Ishikawa (cell line): ENCODE measurements at regions not wholly inside any gene's neighbourhood (a gene's known extent, or its start where the extent isn't known, plus 50 kb on each side); places are given as distances from the start of the nearest gene placed in this dataset.

Source experiments
- CEBPB ChIP-seq: IDR thresholded peaks from 2 replicates; pipeline ENCODE4 v1.6.1; 2012
- CREB1 ChIP-seq: IDR thresholded peaks from 2 replicates; pipeline ENCODE4 v1.6.1; 2012; ENCODE audit warnings: low read depth
- EGR1 ChIP-seq: IDR thresholded peaks from 2 replicates; pipeline ENCODE4 v1.6.1; 2012
- EP300 ChIP-seq: IDR thresholded peaks from 2 replicates; pipeline ENCODE4 v1.6.1; 2012; ENCODE audit warnings: borderline replicate concordance
- FOXM1 ChIP-seq: IDR thresholded peaks from 2 replicates; pipeline ENCODE4 v1.6.1; 2012; ENCODE audit warnings: low read depth, borderline replicate concordance
- NFIC ChIP-seq: IDR thresholded peaks from 2 replicates; pipeline ENCODE4 v1.6.1; 2012
- RAD21 ChIP-seq: IDR thresholded peaks from 2 replicates; pipeline ENCODE4 v1.6.1; 2012; ENCODE audit warnings: low read depth
- TAF1 ChIP-seq: IDR thresholded peaks from 2 replicates; pipeline ENCODE4 v1.6.1; 2012; ENCODE audit warnings: low read depth, mild to moderate bottlenecking
- TCF12 ChIP-seq: IDR thresholded peaks from 2 replicates; pipeline ENCODE4 v1.6.1; 2012; ENCODE audit warnings: low read depth
- TEAD4 ChIP-seq: IDR thresholded peaks from 2 replicates; pipeline ENCODE4 v1.6.1; 2012
- USF1 ChIP-seq: IDR thresholded peaks from 2 replicates; pipeline ENCODE4 v1.6.1; 2012
- YY1 ChIP-seq: IDR thresholded peaks from 2 replicates; pipeline ENCODE4 v1.6.1; 2012; ENCODE audit warnings: low read depth
- ZBTB7A ChIP-seq: IDR thresholded peaks from 2 replicates; pipeline ENCODE4 v1.6.1; 2012; ENCODE audit warnings: low read depth
- TF ChIP-seq, protein P1 (sequence below): IDR thresholded peaks from 2 replicates; pipeline ENCODE4 v1.6.1; 2012; ENCODE audit warnings: low read depth, mild to moderate bottlenecking
- TF ChIP-seq, protein P2 (sequence below): IDR thresholded peaks from 2 replicates; pipeline ENCODE4 v1.6.1; 2012

DNA sequence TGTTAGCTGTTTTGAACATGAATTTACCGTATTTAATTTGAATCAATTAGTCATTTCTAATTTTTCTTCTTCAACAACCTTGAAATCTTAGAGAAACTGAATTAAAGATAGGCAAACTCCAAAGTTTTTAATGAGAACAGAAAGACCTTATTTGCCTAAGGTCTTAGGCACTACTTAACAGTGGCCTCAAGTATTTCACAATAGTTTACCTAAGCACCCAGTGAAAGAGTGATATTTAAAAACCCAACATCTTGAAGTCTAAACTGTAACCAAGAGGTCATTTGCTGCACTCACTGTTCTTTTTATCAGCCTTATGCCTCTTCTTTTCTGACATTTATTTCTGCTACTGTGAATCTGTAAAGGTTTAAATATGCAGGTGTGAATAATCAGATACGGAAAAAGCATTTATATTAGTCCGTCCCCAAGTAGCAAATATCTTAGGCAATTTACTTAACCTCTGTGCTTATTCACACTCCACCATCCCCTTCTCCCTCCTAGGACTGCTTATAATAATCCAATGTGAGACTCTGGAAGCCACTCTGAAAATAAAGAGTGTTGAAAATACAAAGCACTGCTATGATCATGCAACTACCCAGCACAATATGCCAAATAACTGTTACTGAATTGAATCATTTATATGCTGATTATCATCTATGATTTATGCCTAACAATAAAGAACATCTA is 105.7 kb downstream of the ELAPOR2 start:
- TF ChIP-seq RAD21 (no peak), ZBTB7A (no peak), CEBPB (0 out of 2 replicates have a peak, but pooled peaks have one; percentile 5), USF1 (no peak), YY1 (no peak)
- TF ChIP-seq, protein P1, sequence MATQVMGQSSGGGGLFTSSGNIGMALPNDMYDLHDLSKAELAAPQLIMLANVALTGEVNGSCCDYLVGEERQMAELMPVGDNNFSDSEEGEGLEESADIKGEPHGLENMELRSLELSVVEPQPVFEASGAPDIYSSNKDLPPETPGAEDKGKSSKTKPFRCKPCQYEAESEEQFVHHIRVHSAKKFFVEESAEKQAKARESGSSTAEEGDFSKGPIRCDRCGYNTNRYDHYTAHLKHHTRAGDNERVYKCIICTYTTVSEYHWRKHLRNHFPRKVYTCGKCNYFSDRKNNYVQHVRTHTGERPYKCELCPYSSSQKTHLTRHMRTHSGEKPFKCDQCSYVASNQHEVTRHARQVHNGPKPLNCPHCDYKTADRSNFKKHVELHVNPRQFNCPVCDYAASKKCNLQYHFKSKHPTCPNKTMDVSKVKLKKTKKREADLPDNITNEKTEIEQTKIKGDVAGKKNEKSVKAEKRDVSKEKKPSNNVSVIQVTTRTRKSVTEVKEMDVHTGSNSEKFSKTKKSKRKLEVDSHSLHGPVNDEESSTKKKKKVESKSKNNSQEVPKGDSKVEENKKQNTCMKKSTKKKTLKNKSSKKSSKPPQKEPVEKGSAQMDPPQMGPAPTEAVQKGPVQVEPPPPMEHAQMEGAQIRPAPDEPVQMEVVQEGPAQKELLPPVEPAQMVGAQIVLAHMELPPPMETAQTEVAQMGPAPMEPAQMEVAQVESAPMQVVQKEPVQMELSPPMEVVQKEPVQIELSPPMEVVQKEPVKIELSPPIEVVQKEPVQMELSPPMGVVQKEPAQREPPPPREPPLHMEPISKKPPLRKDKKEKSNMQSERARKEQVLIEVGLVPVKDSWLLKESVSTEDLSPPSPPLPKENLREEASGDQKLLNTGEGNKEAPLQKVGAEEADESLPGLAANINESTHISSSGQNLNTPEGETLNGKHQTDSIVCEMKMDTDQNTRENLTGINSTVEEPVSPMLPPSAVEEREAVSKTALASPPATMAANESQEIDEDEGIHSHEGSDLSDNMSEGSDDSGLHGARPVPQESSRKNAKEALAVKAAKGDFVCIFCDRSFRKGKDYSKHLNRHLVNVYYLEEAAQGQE: no peak

DNA sequence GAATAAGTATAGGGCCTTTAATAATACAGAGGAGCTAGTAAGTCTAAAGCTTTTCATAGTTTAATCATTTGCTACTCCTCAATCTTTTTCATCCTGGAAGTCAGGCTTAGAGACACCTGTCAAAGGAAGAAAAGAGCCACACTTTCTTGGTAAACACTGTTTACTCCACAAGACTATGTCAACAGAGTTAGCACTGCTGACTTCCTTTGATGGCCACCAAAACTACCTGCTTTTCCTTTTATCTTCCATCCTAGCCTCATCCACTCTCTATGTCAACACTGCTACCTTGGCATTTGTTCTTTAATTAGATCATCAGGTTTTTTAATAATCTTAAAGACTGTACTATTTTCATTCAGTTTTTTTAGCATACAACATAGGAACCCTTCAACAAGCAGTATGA is 106.2 kb downstream of the ELAPOR2 start:
- TF ChIP-seq FOXM1 (no peak), ZBTB7A (no peak), EGR1 (no peak), NFIC (no peak), TCF12 (no peak), EP300 (no peak), USF1 (no peak), CEBPB (no peak), TEAD4 (no peak), YY1 (no peak), CREB1 (no peak), TAF1 (no peak), RAD21 (no peak)
- TF ChIP-seq, protein P2, sequence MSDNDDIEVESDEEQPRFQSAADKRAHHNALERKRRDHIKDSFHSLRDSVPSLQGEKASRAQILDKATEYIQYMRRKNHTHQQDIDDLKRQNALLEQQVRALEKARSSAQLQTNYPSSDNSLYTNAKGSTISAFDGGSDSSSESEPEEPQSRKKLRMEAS: no peak
- TF ChIP-seq, protein P1: no peak

- TF ChIP-seq CEBPB (no peak), EP300 (no peak), RAD21 (no peak), NFIC (no peak), TCF12 (no peak), EGR1 (no peak), ZBTB7A (no peak), CREB1 (no peak), TAF1 (no peak), USF1 (no peak), FOXM1 (no peak), TEAD4 (no peak), YY1 (no peak)
- TF ChIP-seq, protein P2: no peak
- TF ChIP-seq, protein P1: no peak
Observed at GRCh38 chr7:86951895-86952294, 107.6 kb downstream of the ELAPOR2 start.

DNA sequence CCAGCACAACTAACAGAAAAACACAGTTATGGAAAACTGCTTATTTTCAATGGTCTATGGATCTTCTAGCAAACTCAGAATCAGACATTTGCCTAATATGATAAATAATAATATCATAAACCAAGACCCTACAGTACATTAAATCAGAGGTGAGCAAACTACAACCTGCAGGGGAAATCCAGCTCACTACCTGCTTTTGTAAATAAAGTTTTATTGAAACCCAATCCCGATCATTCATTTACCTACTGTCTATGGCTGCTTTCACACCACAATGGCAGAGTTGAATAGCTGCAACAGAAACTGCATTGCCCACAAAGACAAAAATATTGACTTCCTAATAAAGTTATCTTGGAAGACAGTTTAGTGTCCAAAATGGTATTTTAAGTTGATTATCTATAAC is 108.5 kb downstream of the ELAPOR2 start:
- no peak for TF ChIP-seq CEBPB
- TF ChIP-seq ZBTB7A: no peak
- TF ChIP-seq, protein P2: no peak
- TF ChIP-seq, protein P1: no peak
- no peak for TF ChIP-seq TAF1
- no peak for TF ChIP-seq USF1
- TF ChIP-seq TEAD4: no peak
- no peak for TF ChIP-seq TCF12
- no peak for TF ChIP-seq FOXM1
- no peak for TF ChIP-seq CREB1
- no peak for TF ChIP-seq NFIC
- TF ChIP-seq EGR1: no peak
- no peak for TF ChIP-seq YY1
- TF ChIP-seq EP300: no peak
- no peak for TF ChIP-seq RAD21
